Spinal cord (tissue), 9 donors: ENCODE measurements at regions not wholly inside any gene's neighbourhood (a gene's known extent, or its start where the extent isn't known, plus 50 kb on each side); places are given as distances from the start of the nearest gene placed in this dataset.

Source experiments
- DNase-seq, 6 donors: peaks; one replicate each; pipeline versions ENCODE4 v3.0.0 to v3.0.0-alpha.2; 2013 to 2015; ENCODE audit warnings: low spot score in 6 of 6, low read depth in 4 of 6
- H3K27ac ChIP-seq: one replicate; pipeline ENCODE4 v1.5.1; 2013; ENCODE audit warnings: low read depth, low read length, control low read depth
- H3K27me3 ChIP-seq: one replicate; pipeline ENCODE4 v1.6.1; 2013; ENCODE audit warnings: low read length; ENCODE audit not compliant: control insufficient read depth, insufficient read depth
- H3K36me3 ChIP-seq: one replicate; pipeline ENCODE4 v1.6.1; 2013; ENCODE audit warnings: low read length; ENCODE audit not compliant: control insufficient read depth, insufficient read depth
- H3K4me1 ChIP-seq: one replicate; pipeline ENCODE4 v1.6.1; 2013; ENCODE audit warnings: low read length; ENCODE audit not compliant: control insufficient read depth, insufficient read depth
- H3K4me3 ChIP-seq: one replicate; pipeline ENCODE4 v1.5.1; 2013; ENCODE audit warnings: low read depth, low read length, control low read depth
- H3K9me3 ChIP-seq: one replicate; pipeline ENCODE4 v1.6.1; 2013; ENCODE audit warnings: low read length; ENCODE audit not compliant: control insufficient read depth, insufficient read depth
- WGBS: methylation state at CpG from one replicate; pipeline ENCODE4 v1.1.5; 2013; ENCODE audit warnings: missing lambda C conversion rate; ENCODE audit not compliant: insufficient coverage; 5-methylcytosine and 5-hydroxymethylcytosine counted together
- donor health status: healthy.

- H3K27me3 ChIP-seq: no peaks in the 10 kb centered on the region
- H3K4me1 ChIP-seq: no peaks in the 10 kb centered on the region
- no peak overlapping the region for H3K4me3 ChIP-seq
- H3K27ac ChIP-seq: no peak overlapping the region
- DNase-seq: no peak
- H3K36me3 ChIP-seq: no peaks in the 10 kb centered on the region
- no CpG with 5 or more reads among the region's 1 CpG for WGBS
- H3K9me3 ChIP-seq: peaks cover 2% of the 10 kb centered on the region
These were observed 117.2 kb upstream of the TRPC4 start for GRCh38 chr13:37986811-37987210.

- H3K27ac ChIP-seq: no peak overlapping the region
- no peak overlapping the region for H3K4me3 ChIP-seq
- no peaks in the 10 kb centered on the region for H3K4me1 ChIP-seq
- no peaks in the 10 kb centered on the region for H3K9me3 ChIP-seq
- no peaks in the 10 kb centered on the region for H3K36me3 ChIP-seq
- DNase-seq: no peak
- H3K27me3 ChIP-seq: no peaks in the 10 kb centered on the region
- no CpG with 5 or more reads among the region's 5 CpGs for WGBS
These were observed 115.7 kb upstream of the TRPC4 start for GRCh38 chr13:37985281-37985680.

GRCh38 chr13:37984357-37984756 is 114.8 kb upstream of the TRPC4 start:
- H3K36me3 ChIP-seq: no peaks in the 10 kb centered on the region
- DNase-seq: no peak
- no peak overlapping the region for H3K4me3 ChIP-seq
- 92% methylated on average over 2 of the region's 6 CpGs for WGBS
- H3K27me3 ChIP-seq: no peaks in the 10 kb centered on the region
- H3K9me3 ChIP-seq: no peaks in the 10 kb centered on the region
- H3K27ac ChIP-seq: no peak overlapping the region
- no peaks in the 10 kb centered on the region for H3K4me1 ChIP-seq

- Histone ChIP-seq H3K9me3 (no peaks in the 10 kb centered on the region), H3K27me3 (no peaks in the 10 kb centered on the region), H3K27ac (no peak overlapping the region), H3K36me3 (no peaks in the 10 kb centered on the region), H3K4me1 (no peaks in the 10 kb centered on the region), H3K4me3 (no peak overlapping the region)
- DNase-seq: no peak
These were observed 112.4 kb upstream of the TRPC4 start for GRCh38 chr13:37981932-37982331.

GRCh38 chr13:37978680-37979079 is 109.1 kb upstream of the TRPC4 start:
- H3K4me3 ChIP-seq: no peak overlapping the region
- H3K27ac ChIP-seq: no peak overlapping the region
- no peaks in the 10 kb centered on the region for H3K4me1 ChIP-seq
- WGBS: 89% methylated on average over 1 of the region's 2 CpGs
- no peaks in the 10 kb centered on the region for H3K27me3 ChIP-seq
- H3K36me3 ChIP-seq: no peaks in the 10 kb centered on the region
- no peaks in the 10 kb centered on the region for H3K9me3 ChIP-seq
- no peak for DNase-seq

GRCh38 chr13:37968555-37968954 is 99.0 kb upstream of the TRPC4 start:
- 100% methylated on average over 1 of the region's 2 CpGs for WGBS
- Histone ChIP-seq H3K4me3 (no peak overlapping the region), H3K9me3 (no peaks in the 10 kb centered on the region)

GRCh38 chr13:37966266-37966665 is 96.7 kb upstream of the TRPC4 start:
- Histone ChIP-seq H3K27me3 (no peaks in the 10 kb centered on the region), H3K36me3 (no peaks in the 10 kb centered on the region), H3K4me1 (no peaks in the 10 kb centered on the region), H3K9me3 (no peaks in the 10 kb centered on the region), H3K27ac (no peak overlapping the region), H3K4me3 (no peak overlapping the region)
- DNase-seq: no peak
- WGBS: no CpG with 5 or more reads among the region's 1 CpG

More at GRCh38 chr13:37968555-37968954, 99.0 kb upstream of the TRPC4 start:
- Histone ChIP-seq H3K4me1 (no peaks in the 10 kb centered on the region), H3K27me3 (no peaks in the 10 kb centered on the region), H3K27ac (no peak overlapping the region), H3K36me3 (no peaks in the 10 kb centered on the region)
- no peak for DNase-seq

- WGBS: no CpG with 5 or more reads among the region's 1 CpG
- Histone ChIP-seq H3K9me3 (no peaks in the 10 kb centered on the region), H3K36me3 (no peaks in the 10 kb centered on the region), H3K27ac (no peak overlapping the region), H3K4me1 (no peaks in the 10 kb centered on the region), H3K27me3 (no peaks in the 10 kb centered on the region), H3K4me3 (no peak overlapping the region)
- DNase-seq: no peak
These were observed 90.9 kb upstream of the TRPC4 start for GRCh38 chr13:37960427-37960826.

- Histone ChIP-seq H3K27ac (no peak overlapping the region), H3K4me1 (no peaks in the 10 kb centered on the region), H3K27me3 (no peaks in the 10 kb centered on the region), H3K4me3 (no peak overlapping the region), H3K9me3 (no peaks in the 10 kb centered on the region), H3K36me3 (no peaks in the 10 kb centered on the region)
- WGBS: 96% methylated on average over 5 of the region's 5 CpGs
- no peak for DNase-seq
These were observed 89.7 kb upstream of the TRPC4 start for GRCh38 chr13:37959284-37959683.

- Histone ChIP-seq H3K27ac (no peak overlapping the region), H3K36me3 (no peaks in the 10 kb centered on the region), H3K4me1 (no peaks in the 10 kb centered on the region), H3K9me3 (no peaks in the 10 kb centered on the region), H3K27me3 (no peaks in the 10 kb centered on the region), H3K4me3 (no peak overlapping the region)
- DNase-seq: no peak
- WGBS: no CpG with 5 or more reads among the region's 1 CpG
These were observed 87.0 kb upstream of the TRPC4 start for GRCh38 chr13:37956536-37956935.
